H1 (cell line): ENCODE measurements at regions not wholly inside any gene's neighbourhood (a gene's known extent, or its start where the extent isn't known, plus 50 kb on each side); places are given as distances from the start of the nearest gene placed in this dataset.

Experiments
- CTCF ChIA-PET: fragments of 300-600 bp; sonication (Branson Sonifier 250); formaldehyde crosslinking; loops from one replicate; lab custom pipeline; 2021; ENCODE audit not compliant: partially characterized antibody; lab: Charles Lee
- POLR2A ChIA-PET: fragments of 300-600 bp; sonication (Branson Sonifier 250); formaldehyde crosslinking; loops from one replicate; lab custom pipeline; 2021; ENCODE audit warnings: inconsistent platforms; ENCODE audit not compliant: partially characterized antibody; lab: Charles Lee
- DNase-seq, 2 experiments: peaks; one replicate each; pipeline versions ENCODE4 v3.0.0 to v3.0.0-alpha.2; 2010 to 2022; ENCODE audit warnings: low spot score in 2 of 2, low read depth in 1 of 2, mixed read lengths in 1 of 2
- FAIRE-seq: peaks from 2 replicates; lab custom pipeline; 2011; peaks lifted over from hg19 to GRCh38; lab: Jason Lieb, UNC
- H2AFZ ChIP-seq: 2 replicates; pipeline ENCODE4 v1.8.1; 2012; ENCODE audit warnings: low read length, inconsistent platforms
- H2AK5ac ChIP-seq: 2 replicates; pipeline ENCODE4 v1.6.1; 2013; ENCODE audit warnings: low read depth, low read length
- H2BK120ac ChIP-seq: replicated peaks from 2 replicates; pipeline ENCODE3; 2013; ENCODE audit warnings: low read depth, low read length, inconsistent platforms
- H2BK12ac ChIP-seq: 2 replicates; pipeline ENCODE4 v1.6.1; 2013; ENCODE audit warnings: low read depth, low read length
- H2BK15ac ChIP-seq: 2 replicates; pipeline ENCODE4 v1.6.1; 2013; ENCODE audit warnings: low read length
- H2BK20ac ChIP-seq: 2 replicates; pipeline ENCODE4 v1.6.1; 2013; ENCODE audit warnings: low read length
- H2BK5ac ChIP-seq: 2 replicates; pipeline ENCODE4 v1.6.1; 2013; ENCODE audit warnings: low read depth, low read length
- H3K14ac ChIP-seq: 2 replicates; pipeline ENCODE4 v1.6.1; 2013; ENCODE audit warnings: inconsistent platforms; ENCODE audit not compliant: insufficient read length
- H3K18ac ChIP-seq: 2 replicates; pipeline ENCODE4 v1.6.1; 2013; ENCODE audit warnings: low read length; ENCODE audit errors: extremely low read depth
- H3K23ac ChIP-seq: 2 replicates; pipeline ENCODE4 v1.6.1; 2013; ENCODE audit warnings: inconsistent platforms; ENCODE audit not compliant: insufficient read length
- H3K23me2 ChIP-seq: 2 replicates; pipeline ENCODE4 v1.6.1; 2013; ENCODE audit warnings: low read depth, low read length
- H3K27ac ChIP-seq: 2 replicates; pipeline ENCODE4 v1.6.1; 2011; ENCODE audit warnings: low read depth, low read length, inconsistent platforms
- H3K27me3 ChIP-seq, 4 experiments: replicated peaks in 1 of 4; 1 replicate in 1 of 4; 2 replicates in 3 of 4; pipeline versions ENCODE4 v1.6.1 to v1.8.1; 2011 to 2013; ENCODE audit warnings: low read length in 3 of 4, mild to moderate bottlenecking in 3 of 4, inconsistent platforms in 2 of 4, mixed read lengths in 2 of 4, moderate library complexity in 1 of 4; ENCODE audit not compliant: control insufficient read depth in 3 of 4, insufficient read depth in 3 of 4; ENCODE audit errors: extremely low read depth in 1 of 4
- H3K36me3 ChIP-seq, 4 experiments: 2 replicates each; pipeline versions ENCODE4 v1.6.1 to v1.8.1; 2011 to 2013; ENCODE audit warnings: mild to moderate bottlenecking in 4 of 4, low read length in 3 of 4, moderate library complexity in 2 of 4, control low read depth in 1 of 4, inconsistent platforms in 1 of 4; ENCODE audit not compliant: insufficient read depth in 4 of 4, control insufficient read depth in 2 of 4
- H3K4ac ChIP-seq: replicated peaks from 2 replicates; pipeline ENCODE3; 2013; ENCODE audit warnings: low read length, low read depth, mixed read lengths, inconsistent platforms; ENCODE audit not compliant: insufficient read length
- H3K4me1 ChIP-seq, 4 experiments: replicated peaks in 1 of 4; 1 replicate in 1 of 4; 2 replicates in 3 of 4; pipeline versions ENCODE4 v1.6.1 to v1.8.1; 2011 to 2013; ENCODE audit warnings: low read length in 3 of 4, inconsistent platforms in 2 of 4, mixed read lengths in 1 of 4; ENCODE audit not compliant: insufficient read depth in 4 of 4, control insufficient read depth in 3 of 4
- H3K4me2 ChIP-seq, 2 experiments: 2 replicates each; pipeline versions ENCODE4 v1.6.1 to v1.8.1; 2011 to 2013; ENCODE audit warnings: low read depth in 2 of 2, low read length in 2 of 2, control low read depth in 1 of 2, inconsistent platforms in 1 of 2, mild to moderate bottlenecking in 1 of 2; ENCODE audit not compliant: insufficient read depth in 1 of 2
- H3K4me3 ChIP-seq, 4 experiments: fragments of 200-600, 300-600 bp in 1 of 4; sonication (generic), shearing (Covaris generic), sonication (Bioruptor Twin) in 1 of 4; 2 replicates each; pipeline versions ENCODE4 v1.5.1 to v1.8.1; 2011 to 2016; ENCODE audit warnings: low read length in 4 of 4, low read depth in 3 of 4, control low read depth in 2 of 4, inconsistent platforms in 2 of 4, mild to moderate bottlenecking in 2 of 4, mixed read lengths in 1 of 4, moderate library complexity in 1 of 4; ENCODE audit not compliant: insufficient read depth in 2 of 4; ENCODE audit errors: extremely low read depth in 1 of 4
- H3K56ac ChIP-seq: replicated peaks from 2 replicates; pipeline ENCODE3; 2013; ENCODE audit warnings: low read depth, mild to moderate bottlenecking, mixed read lengths, low read length, inconsistent platforms; ENCODE audit not compliant: insufficient read length
- H3K79me1 ChIP-seq: 2 replicates; pipeline ENCODE4 v1.6.1; 2013; ENCODE audit warnings: low read depth, low read length, control low read depth
- H3K79me2 ChIP-seq, 2 experiments: 2 replicates each; pipeline versions ENCODE4 v1.6.1 to v1.8.1; 2012 to 2013; ENCODE audit warnings: low read length in 2 of 2, mild to moderate bottlenecking in 2 of 2, inconsistent platforms in 1 of 2; ENCODE audit not compliant: insufficient read depth in 2 of 2, control insufficient read depth in 1 of 2
- H3K9ac ChIP-seq, 4 experiments: replicated peaks in 1 of 4; 1 replicate in 1 of 4; 2 replicates in 3 of 4; pipeline versions ENCODE4 v1.6.1 to v1.8.1; 2011 to 2013; ENCODE audit warnings: low read depth in 3 of 4, low read length in 3 of 4, control low read depth in 2 of 4, mild to moderate bottlenecking in 2 of 4, moderate library complexity in 2 of 4, inconsistent platforms in 1 of 4; ENCODE audit errors: extremely low read depth in 1 of 4
- H3K9me3 ChIP-seq, 2 experiments: 2 replicates each; pipeline versions ENCODE4 v1.6.1 to v1.8.1; 2012 to 2013; ENCODE audit warnings: mild to moderate bottlenecking in 2 of 2, moderate library complexity in 2 of 2, control low read depth in 1 of 2, inconsistent platforms in 1 of 2, low read depth in 1 of 2, low read length in 1 of 2, mixed read lengths in 1 of 2; ENCODE audit not compliant: insufficient read depth in 2 of 2
- H4K20me1 ChIP-seq, 2 experiments: replicated peaks in 1 of 2; 2 replicates each; pipeline versions ENCODE3 to v1.8.1; 2011 to 2013; ENCODE audit warnings: inconsistent platforms in 2 of 2, low read length in 2 of 2, mild to moderate bottlenecking in 1 of 2; ENCODE audit not compliant: insufficient read depth in 2 of 2, control insufficient read depth in 1 of 2
- H4K5ac ChIP-seq: 2 replicates; pipeline ENCODE4 v1.6.1; 2013; ENCODE audit warnings: low read length, low read depth, mixed read lengths, inconsistent platforms; ENCODE audit not compliant: insufficient read length
- H4K8ac ChIP-seq: 2 replicates; pipeline ENCODE4 v1.8.0; 2013; ENCODE audit warnings: mild to moderate bottlenecking, moderate library complexity, low read length, inconsistent platforms; ENCODE audit not compliant: insufficient read depth; ENCODE audit errors: extremely low read depth
- H4K91ac ChIP-seq: replicated peaks from 2 replicates; pipeline ENCODE3; 2013; ENCODE audit warnings: low read length, mixed read lengths, inconsistent platforms; ENCODE audit not compliant: insufficient read length
- GTF2F1 ChIP-seq: IDR thresholded peaks from 2 replicates; pipeline ENCODE4 v1.6.1; 2012; ENCODE audit warnings: low read depth, low read length, improper control_type of control experiment, borderline replicate concordance
- KDM1A ChIP-seq: fragments of 200-600, 300-600 bp; sonication (generic); IDR thresholded peaks from 2 replicates; pipeline ENCODE4 v1.7.1; 2016; ENCODE audit warnings: mild to moderate bottlenecking, low read length, borderline replicate concordance
- KDM5A ChIP-seq: fragments of 200-600 bp; IDR thresholded peaks from 2 replicates; pipeline ENCODE4 v1.7.1; 2012; ENCODE audit warnings: mild to moderate bottlenecking, low read length, inconsistent platforms, mixed read lengths
- NANOG ChIP-seq: IDR thresholded peaks from 2 replicates; pipeline ENCODE4 v1.6.1; 2011; ENCODE audit warnings: low read length, low read depth, mild to moderate bottlenecking, inconsistent platforms; ENCODE audit not compliant: insufficient read depth, poor library complexity, severe bottlenecking
- NRF1 ChIP-seq: IDR thresholded peaks from 2 replicates; pipeline ENCODE4 v1.6.1; 2011; ENCODE audit warnings: mild to moderate bottlenecking, low read depth, low read length, improper control_type of control experiment
- PHF8 ChIP-seq: fragments of 200-600 bp; sonication (generic); conservative IDR thresholded peaks from 2 replicates; pipeline ENCODE4 v1.7.1; 2012; ENCODE audit warnings: low read depth, mild to moderate bottlenecking, inconsistent platforms, low read length, moderate library complexity
- RXRA ChIP-seq: IDR thresholded peaks from 2 replicates; pipeline ENCODE4 v1.6.1; 2011; ENCODE audit warnings: low read depth, mild to moderate bottlenecking, low read length, moderate library complexity; ENCODE audit not compliant: insufficient read depth
- SIRT6 ChIP-seq: IDR thresholded peaks from one replicate; pipeline ENCODE4 v1.7.1; 2012; ENCODE audit warnings: low read length, inconsistent platforms
- SP2 ChIP-seq: IDR thresholded peaks from 2 replicates; pipeline ENCODE4 v1.6.1; 2012; ENCODE audit warnings: mild to moderate bottlenecking, low read length, inconsistent platforms
- USF2 ChIP-seq: IDR thresholded peaks from 2 replicates; pipeline ENCODE4 v1.6.1; 2011; ENCODE audit warnings: low read length, improper control_type of control experiment
- WGBS, 2 experiments: shearing (Covaris generic) in 1 of 2; methylation state at CpG; one replicate each; pipeline versions ENCODE4 v1.1.6 to v1.1.7; 2013 to 2015; ENCODE audit warnings: low lambda C conversion rate in 2 of 2, mixed read lengths in 2 of 2, inconsistent platforms in 1 of 2, low coverage in 1 of 2, missing lambda C conversion rate in 1 of 2; ENCODE audit not compliant: insufficient replicate concordance in 2 of 2, insufficient coverage in 1 of 2, insufficient read length in 1 of 2; ENCODE audit errors: extremely low coverage in 1 of 2, missing lambda C conversion rate in 1 of 2; 5-methylcytosine and 5-hydroxymethylcytosine counted together
- TF ChIP-seq, protein P1 (sequence below), 3 experiments: IDR thresholded peaks; 1 replicate in 2 of 3; 2 replicates in 1 of 3; pipeline versions ENCODE4 v1.5.1 to v1.6.1; 2011; ENCODE audit warnings: low read length in 3 of 3, mild to moderate bottlenecking in 3 of 3, inconsistent platforms in 2 of 3, low read depth in 1 of 3, moderate library complexity in 1 of 3; ENCODE audit not compliant: insufficient read depth in 1 of 3; ENCODE audit errors: control extremely low read depth in 1 of 3

DNA sequence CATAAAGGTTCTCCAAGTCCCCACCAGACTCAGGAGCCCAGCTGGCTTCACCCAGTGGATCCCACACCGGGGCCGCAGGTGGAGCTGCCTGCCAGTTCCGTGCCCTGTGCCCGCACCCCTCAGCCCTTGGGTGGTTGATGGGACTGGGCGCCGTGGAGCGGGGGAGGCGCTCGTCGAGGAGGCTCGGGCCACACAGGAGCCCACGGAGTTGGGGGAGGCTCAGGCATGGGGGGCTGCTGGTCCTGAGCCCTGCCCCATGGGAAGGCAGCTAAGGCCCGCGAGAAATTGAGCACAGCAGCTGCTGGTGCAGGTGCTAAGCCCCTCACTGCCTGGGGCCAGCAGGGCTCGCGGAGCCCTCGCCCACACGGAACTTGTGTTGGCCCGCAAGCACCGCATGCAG lies 234.4 kb upstream of the HSF2 start:
- Histone ChIP-seq H2BK5ac (no peak overlapping the region), H4K91ac (no peak overlapping the region), H2BK120ac (no peak overlapping the region), H3K4me2 (no peak overlapping the region), H3K4me1 (no peaks in the 10 kb centered on the region), H3K9ac (no peak overlapping the region), H2BK15ac (no peak overlapping the region), H3K27ac (no peak overlapping the region), H3K9me3 (peaks cover 0 to 6% of the 10 kb centered on the region in 2 experiments; a peak in 1 of 4 replicates), H3K4me3 (no peak overlapping the region), H3K23ac (no peak overlapping the region), H3K79me1 (no peaks in the 10 kb centered on the region), H2BK12ac (no peak overlapping the region), H3K18ac (no peak overlapping the region), H2AFZ (no peak overlapping the region), H3K14ac (no peak overlapping the region), H2BK20ac (no peak overlapping the region), H4K5ac (no peak overlapping the region), H3K56ac (no peak overlapping the region), H3K23me2 (no peaks in the 10 kb centered on the region), H4K20me1 (no peaks in the 10 kb centered on the region), H3K27me3 (no peaks in the 10 kb centered on the region), H4K8ac (no peak overlapping the region), H2AK5ac (no peak overlapping the region), H3K79me2 (no peaks in the 10 kb centered on the region), H3K36me3 (no peaks in the 10 kb centered on the region), H3K4ac (no peak overlapping the region)
- ChIA-PET POLR2A (no interaction called here), CTCF (interaction anchor here (1.7 kb wide), 1 partner anchor 10 kb away, joined by 5 read pairs; no protein-coding TSS in a partner anchor)
- DNase-seq (no peak), FAIRE-seq (no peak)
- WGBS, 2 experiments: 84% methylated on average over 16 of the region's 20 CpGs; no CpG with 5 or more reads in 1 of the 2 experiments
- TF ChIP-seq, protein P1, sequence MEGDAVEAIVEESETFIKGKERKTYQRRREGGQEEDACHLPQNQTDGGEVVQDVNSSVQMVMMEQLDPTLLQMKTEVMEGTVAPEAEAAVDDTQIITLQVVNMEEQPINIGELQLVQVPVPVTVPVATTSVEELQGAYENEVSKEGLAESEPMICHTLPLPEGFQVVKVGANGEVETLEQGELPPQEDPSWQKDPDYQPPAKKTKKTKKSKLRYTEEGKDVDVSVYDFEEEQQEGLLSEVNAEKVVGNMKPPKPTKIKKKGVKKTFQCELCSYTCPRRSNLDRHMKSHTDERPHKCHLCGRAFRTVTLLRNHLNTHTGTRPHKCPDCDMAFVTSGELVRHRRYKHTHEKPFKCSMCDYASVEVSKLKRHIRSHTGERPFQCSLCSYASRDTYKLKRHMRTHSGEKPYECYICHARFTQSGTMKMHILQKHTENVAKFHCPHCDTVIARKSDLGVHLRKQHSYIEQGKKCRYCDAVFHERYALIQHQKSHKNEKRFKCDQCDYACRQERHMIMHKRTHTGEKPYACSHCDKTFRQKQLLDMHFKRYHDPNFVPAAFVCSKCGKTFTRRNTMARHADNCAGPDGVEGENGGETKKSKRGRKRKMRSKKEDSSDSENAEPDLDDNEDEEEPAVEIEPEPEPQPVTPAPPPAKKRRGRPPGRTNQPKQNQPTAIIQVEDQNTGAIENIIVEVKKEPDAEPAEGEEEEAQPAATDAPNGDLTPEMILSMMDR (IDR thresholded peaks at IDR 0.05; ENCODE audit: control extremely low read depth in 1 of 3, insufficient read depth in 1 of 3, low read depth in 1 of 3, low read length in 3 of 3): no peak
- TF ChIP-seq KDM5A (no peak), NANOG (no peak), NRF1 (no peak), KDM1A (no peak), GTF2F1 (no peak), SP2 (no peak), PHF8 (no peak), SIRT6 (no peak), RXRA (no peak), USF2 (no peak)
